SK-N-SH (cell line): ENCODE measurements at regions not wholly inside any gene's neighbourhood (a gene's known extent, or its start where the extent isn't known, plus 50 kb on each side); places are given as distances from the start of the nearest gene placed in this dataset.
A peak's percentile ranks its signal among the peaks of the same experiment; 100 is the strongest.

ENCODE experiments used
- CTCF ChIA-PET: fragments of 300-600, 350-600 bp; formaldehyde crosslinking; extraction: SDS; loops from one replicate; lab custom pipeline; 2021; lab: Yijun Ruan, JAX
- POLR2A ChIA-PET: fragments of 350-600 bp; sonication (Branson Sonifier 250); formaldehyde crosslinking; extraction: SDS; loops from one replicate; lab custom pipeline; 2020; ENCODE audit warnings: antibody characterized with exemption, inconsistent platforms; lab: Yijun Ruan, JAX
- DNase-seq: peaks from one replicate; pipeline ENCODE4 v3.0.0; 2012
- H2AFZ ChIP-seq: fragments of 200-600 bp; sonication (generic); 2 replicates; pipeline ENCODE4 v1.8.1; 2016; ENCODE audit warnings: antibody characterized with exemption, mild to moderate bottlenecking, low read depth
- H3F3A ChIP-seq: fragments of 200-600 bp; sonication (generic); replicated peaks from 2 replicates; pipeline ENCODE3; 2016; ENCODE audit warnings: antibody characterized with exemption, mild to moderate bottlenecking; ENCODE audit not compliant: insufficient read depth
- H3K27ac ChIP-seq, 2 experiments: fragments of 200-500 bp in 1 of 2; fragments of 200-600 bp in 1 of 2; sonication (Bioruptor generic) in 1 of 2; sonication (generic), shearing (Covaris generic) in 1 of 2; 2 replicates each; pipeline versions ENCODE4 v1.5.1 to v1.6.1; 2014 to 2016; ENCODE audit warnings: low read depth in 2 of 2, inconsistent platforms in 1 of 2, low read length in 1 of 2, mild to moderate bottlenecking in 1 of 2, mixed read lengths in 1 of 2
- H3K27me3 ChIP-seq: fragments of 200-600 bp; sonication (generic), shearing (Covaris generic); 2 replicates; pipeline ENCODE4 v1.6.1; 2016; ENCODE audit warnings: mixed run types; ENCODE audit not compliant: insufficient read depth
- H3K36me3 ChIP-seq, 2 experiments: fragments of 200-500 bp in 1 of 2; fragments of 200-600 bp in 1 of 2; sonication (Bioruptor generic) in 1 of 2; sonication (generic) in 1 of 2; replicated peaks in 1 of 2; 2 replicates each; pipeline versions ENCODE3 to v1.5.1; 2014 to 2016; ENCODE audit warnings: low read length in 1 of 2, mild to moderate bottlenecking in 1 of 2; ENCODE audit not compliant: insufficient read depth in 2 of 2, control insufficient read depth in 1 of 2
- H3K4me1 ChIP-seq, 2 experiments: fragments of 200-500 bp in 1 of 2; fragments of 200-600 bp in 1 of 2; sonication (Bioruptor generic) in 1 of 2; sonication (generic), shearing (Covaris generic) in 1 of 2; 2 replicates each; pipeline versions ENCODE4 v1.5.1 to v1.6.1; 2014 to 2016; ENCODE audit warnings: low read depth in 1 of 2, low read length in 1 of 2, mixed run types in 1 of 2; ENCODE audit not compliant: insufficient read depth in 2 of 2, control insufficient read depth in 1 of 2
- H3K4me2 ChIP-seq: fragments of 200-600 bp; sonication (generic), shearing (Covaris generic); 2 replicates; pipeline ENCODE4 v1.6.1; 2017; ENCODE audit warnings: mixed run types
- H3K4me3 ChIP-seq, 2 experiments: fragments of 200-500 bp in 1 of 2; fragments of 200-600 bp in 1 of 2; sonication (Bioruptor generic) in 1 of 2; sonication (generic), shearing (Covaris generic) in 1 of 2; 2 replicates each; pipeline versions ENCODE4 v1.5.1 to v1.8.1; 2014 to 2016; ENCODE audit warnings: low read depth in 2 of 2, inconsistent platforms in 1 of 2, low read length in 1 of 2, mild to moderate bottlenecking in 1 of 2, mixed read lengths in 1 of 2, moderate library complexity in 1 of 2
- H3K79me2 ChIP-seq: fragments of 200-600 bp; sonication (generic); 2 replicates; pipeline ENCODE4 v1.8.1; 2017; ENCODE audit warnings: mild to moderate bottlenecking; ENCODE audit not compliant: insufficient read depth
- H3K9ac ChIP-seq: fragments of 200-600 bp; sonication (generic); 2 replicates; pipeline ENCODE4 v1.6.1; 2017; ENCODE audit warnings: mixed run types
- H3K9me2 ChIP-seq: fragments of 200-600 bp; sonication (generic); 2 replicates; pipeline ENCODE4 v1.6.1; 2017; ENCODE audit warnings: mixed run types
- H3K9me3 ChIP-seq: fragments of 200-600 bp; sonication (generic); 2 replicates; pipeline ENCODE4 v1.6.1; 2017; ENCODE audit warnings: mixed run types, mild to moderate bottlenecking, moderate library complexity
- H4K20me1 ChIP-seq: fragments of 200-600 bp; sonication (generic); 2 replicates; pipeline ENCODE4 v1.6.1; 2017; ENCODE audit warnings: mild to moderate bottlenecking, mixed run types; ENCODE audit not compliant: insufficient read depth
- CHD2 ChIP-seq: fragments of 150-350 bp; IDR thresholded peaks from 2 replicates; pipeline ENCODE4 v1.6.1; 2018; ENCODE audit warnings: low read length; ENCODE audit not compliant: partially characterized antibody
- EP300 ChIP-seq, 2 experiments: IDR thresholded peaks; 2 replicates each; pipeline versions ENCODE4 v1.4.0 to v1.6.1; 2012; ENCODE audit warnings: borderline replicate concordance in 1 of 2, low read depth in 1 of 2, low read length in 1 of 2
- FOSL2 ChIP-seq: IDR thresholded peaks from 2 replicates; pipeline ENCODE4 v1.4.0; 2012; ENCODE audit warnings: low read depth, mild to moderate bottlenecking, moderate library complexity, borderline replicate concordance
- FOXJ3 ChIP-seq: sonication (generic); formaldehyde crosslinking; IDR thresholded peaks from 2 replicates; pipeline ENCODE4 v1.5.1; 2020; ENCODE audit warnings: mild to moderate bottlenecking, missing genetic modification reagents
- GABPA ChIP-seq: IDR thresholded peaks from 2 replicates; pipeline ENCODE4 v1.4.0; 2012; ENCODE audit warnings: low read depth, mild to moderate bottlenecking
- MAX ChIP-seq: IDR thresholded peaks from 2 replicates; pipeline ENCODE4 v1.4.0; 2012; ENCODE audit warnings: low read depth
- MXI1 ChIP-seq: IDR thresholded peaks from 2 replicates; pipeline ENCODE4 v1.6.1; 2012; ENCODE audit warnings: mild to moderate bottlenecking, low read depth, low read length, improper control_type of control experiment
- NFIC ChIP-seq: IDR thresholded peaks from 2 replicates; pipeline ENCODE4 v1.4.0; 2012; ENCODE audit warnings: borderline replicate concordance
- PBX3 ChIP-seq: IDR thresholded peaks from 2 replicates; pipeline ENCODE4; 2012
- RCOR1 ChIP-seq: fragments of 150-350 bp; IDR thresholded peaks from 2 replicates; pipeline ENCODE4 v1.6.1; 2017; ENCODE audit warnings: antibody characterized with exemption, low read length
- RXRA ChIP-seq: IDR thresholded peaks from 2 replicates; pipeline ENCODE4 v1.4.0; 2012; ENCODE audit warnings: low read depth, mild to moderate bottlenecking, borderline replicate concordance
- SIN3A ChIP-seq: IDR thresholded peaks from 2 replicates; pipeline ENCODE4 v1.6.1; 2012; ENCODE audit warnings: low read depth, mild to moderate bottlenecking, low read length, moderate library complexity, borderline replicate concordance
- SMC3 ChIP-seq: IDR thresholded peaks from 2 replicates; pipeline ENCODE4 v1.6.1; 2012; ENCODE audit warnings: low read depth, low read length, improper control_type of control experiment
- TAF1 ChIP-seq: IDR thresholded peaks from 2 replicates; pipeline ENCODE4 v1.6.1; 2012; ENCODE audit warnings: low read depth, mild to moderate bottlenecking, low read length, moderate library complexity, borderline replicate concordance
- TCF12 ChIP-seq: IDR thresholded peaks from 2 replicates; pipeline ENCODE4 v1.4.0; 2012
- ZBTB33 ChIP-seq: IDR thresholded peaks from 2 replicates; pipeline ENCODE4 v1.4.0; 2012; ENCODE audit warnings: low read depth, borderline replicate concordance
- WGBS: methylation state at CpG from one replicate; pipeline ENCODE4 v1.1.6; 2017; ENCODE audit warnings: low lambda C conversion rate; 5-methylcytosine and 5-hydroxymethylcytosine counted together
- TF ChIP-seq, protein P1 (sequence below): IDR thresholded peaks from 2 replicates; pipeline ENCODE4 v1.4.0; 2012; ENCODE audit warnings: low read depth, borderline replicate concordance
- TF ChIP-seq, protein P2 (sequence below): fragments of 150-350 bp; IDR thresholded peaks from 2 replicates; pipeline ENCODE4 v1.6.1; 2016; ENCODE audit warnings: mild to moderate bottlenecking, low read depth, low read length
- TF ChIP-seq, protein P3 (sequence below): fragments of 200-600 bp; sonication (generic); IDR thresholded peaks from 2 replicates; pipeline ENCODE4 v1.6.1; 2017; ENCODE audit warnings: antibody characterized with exemption, mild to moderate bottlenecking, moderate library complexity

DNA sequence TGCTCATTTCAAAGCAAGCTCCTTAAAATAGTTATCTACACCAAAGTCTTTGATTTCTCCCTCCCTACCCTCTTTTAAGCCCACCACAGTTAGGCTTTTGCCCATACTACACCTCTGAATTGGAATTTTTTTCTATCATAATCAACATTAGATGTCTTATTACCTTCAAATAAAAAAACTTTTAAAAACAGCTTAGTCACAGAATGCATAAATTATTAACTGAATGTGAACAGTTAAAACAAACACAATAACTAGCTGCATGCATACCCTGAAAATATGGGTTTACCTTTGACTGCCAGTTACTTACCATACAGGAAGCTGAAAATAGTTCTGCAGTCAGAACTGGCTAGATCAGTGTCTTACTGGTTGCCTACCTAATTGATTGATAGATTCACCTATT, 210.9 kb downstream of the TGFB2 start:
- Histone ChIP-seq H3K36me3 (no peaks in the 10 kb centered on the region), H3K9ac (no peak overlapping the region), H4K20me1 (no peaks in the 10 kb centered on the region), H3K27ac (no peak overlapping the region), H3K9me3 (no peaks in the 10 kb centered on the region), H2AFZ (no peak overlapping the region), H3K4me2 (no peak overlapping the region), H3K4me3 (no peak overlapping the region), H3K9me2 (no peaks in the 10 kb centered on the region), H3K27me3 (no peaks in the 10 kb centered on the region), H3K79me2 (no peaks in the 10 kb centered on the region), H3F3A (no peaks in the 10 kb centered on the region), H3K4me1 (peaks cover 0 to 11% of the 10 kb centered on the region in 2 experiments; a peak in 2 of 4 replicates)
- ChIA-PET POLR2A (no interaction called here), CTCF (no interaction called here)
- no peak for TF ChIP-seq GABPA
- TF ChIP-seq, protein P1, sequence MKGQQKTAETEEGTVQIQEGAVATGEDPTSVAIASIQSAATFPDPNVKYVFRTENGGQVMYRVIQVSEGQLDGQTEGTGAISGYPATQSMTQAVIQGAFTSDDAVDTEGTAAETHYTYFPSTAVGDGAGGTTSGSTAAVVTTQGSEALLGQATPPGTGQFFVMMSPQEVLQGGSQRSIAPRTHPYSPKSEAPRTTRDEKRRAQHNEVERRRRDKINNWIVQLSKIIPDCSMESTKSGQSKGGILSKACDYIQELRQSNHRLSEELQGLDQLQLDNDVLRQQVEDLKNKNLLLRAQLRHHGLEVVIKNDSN: no peak
- no peak for TF ChIP-seq FOSL2
- TF ChIP-seq RCOR1: no peak
- no peak for TF ChIP-seq MAX
- TF ChIP-seq SMC3: no peak
- no peak for TF ChIP-seq CHD2
- TF ChIP-seq, protein P2, sequence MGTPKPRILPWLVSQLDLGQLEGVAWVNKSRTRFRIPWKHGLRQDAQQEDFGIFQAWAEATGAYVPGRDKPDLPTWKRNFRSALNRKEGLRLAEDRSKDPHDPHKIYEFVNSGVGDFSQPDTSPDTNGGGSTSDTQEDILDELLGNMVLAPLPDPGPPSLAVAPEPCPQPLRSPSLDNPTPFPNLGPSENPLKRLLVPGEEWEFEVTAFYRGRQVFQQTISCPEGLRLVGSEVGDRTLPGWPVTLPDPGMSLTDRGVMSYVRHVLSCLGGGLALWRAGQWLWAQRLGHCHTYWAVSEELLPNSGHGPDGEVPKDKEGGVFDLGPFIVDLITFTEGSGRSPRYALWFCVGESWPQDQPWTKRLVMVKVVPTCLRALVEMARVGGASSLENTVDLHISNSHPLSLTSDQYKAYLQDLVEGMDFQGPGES: no peak
- TF ChIP-seq TCF12: no peak
- TF ChIP-seq FOXJ3 (CRISPR knock-in tag): no peak
- TF ChIP-seq NFIC: no peak
- no peak for TF ChIP-seq PBX3
- TF ChIP-seq RXRA: no peak
- no peak for TF ChIP-seq SIN3A
- DNase-seq: no peak

- H3K4me2 ChIP-seq: no peak overlapping the region
- H4K20me1 ChIP-seq: no peaks in the 10 kb centered on the region
- H3K9me3 ChIP-seq: no peaks in the 10 kb centered on the region
- H3K36me3 ChIP-seq: no peaks in the 10 kb centered on the region
- no peaks in the 10 kb centered on the region for H3K79me2 ChIP-seq
- H3K9ac ChIP-seq: no peak overlapping the region
- POLR2A ChIA-PET: no interaction called here
- H3K4me3 ChIP-seq: no peak overlapping the region
- H2AFZ ChIP-seq: no peak overlapping the region
- H3K9me2 ChIP-seq: no peaks in the 10 kb centered on the region
- H3F3A ChIP-seq: no peaks in the 10 kb centered on the region
- CTCF ChIA-PET: interaction anchor here (0.8 kb wide), 1 partner anchor 189 kb away, joined by 3 read pairs; no protein-coding TSS in a partner anchor
- WGBS: 45% methylated on average over 6 of the region's 6 CpGs
- H3K4me1 ChIP-seq: peaks cover 0 to 11% of the 10 kb centered on the region in 2 experiments; a peak in 2 of 4 replicates
- DNase-seq: peak; percentile 72
- H3K27me3 ChIP-seq: no peaks in the 10 kb centered on the region
- H3K27ac ChIP-seq: peak overlapping the region in 1 of 2 experiments; percentile 39; a peak in 2 of 4 replicates
- TF ChIP-seq, protein P1: no peak
- TF ChIP-seq, protein P3, sequence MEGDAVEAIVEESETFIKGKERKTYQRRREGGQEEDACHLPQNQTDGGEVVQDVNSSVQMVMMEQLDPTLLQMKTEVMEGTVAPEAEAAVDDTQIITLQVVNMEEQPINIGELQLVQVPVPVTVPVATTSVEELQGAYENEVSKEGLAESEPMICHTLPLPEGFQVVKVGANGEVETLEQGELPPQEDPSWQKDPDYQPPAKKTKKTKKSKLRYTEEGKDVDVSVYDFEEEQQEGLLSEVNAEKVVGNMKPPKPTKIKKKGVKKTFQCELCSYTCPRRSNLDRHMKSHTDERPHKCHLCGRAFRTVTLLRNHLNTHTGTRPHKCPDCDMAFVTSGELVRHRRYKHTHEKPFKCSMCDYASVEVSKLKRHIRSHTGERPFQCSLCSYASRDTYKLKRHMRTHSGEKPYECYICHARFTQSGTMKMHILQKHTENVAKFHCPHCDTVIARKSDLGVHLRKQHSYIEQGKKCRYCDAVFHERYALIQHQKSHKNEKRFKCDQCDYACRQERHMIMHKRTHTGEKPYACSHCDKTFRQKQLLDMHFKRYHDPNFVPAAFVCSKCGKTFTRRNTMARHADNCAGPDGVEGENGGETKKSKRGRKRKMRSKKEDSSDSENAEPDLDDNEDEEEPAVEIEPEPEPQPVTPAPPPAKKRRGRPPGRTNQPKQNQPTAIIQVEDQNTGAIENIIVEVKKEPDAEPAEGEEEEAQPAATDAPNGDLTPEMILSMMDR: no peak
- peak; percentile 9 to 86; a peak in 2 of 4 replicates for TF ChIP-seq EP300 (IDR thresholded peaks at IDR 0.05; ENCODE audit: borderline replicate concordance in 1 of 2, low read depth in 1 of 2, low read length in 1 of 2)
- no peak for TF ChIP-seq ZBTB33
- TF ChIP-seq TCF12: peak; percentile 55; the same call in 1 of the 2 replicates
- TF ChIP-seq PBX3: 0 out of 2 replicates have a peak, but pooled peaks have one; percentile 10
- TF ChIP-seq TAF1: no peak
- TF ChIP-seq MXI1: peak; percentile 26; the same call in 1 of the 2 replicates
These were observed 212.6 kb downstream of the TGFB2 start for GRCh38 chr1:218557731-218558130.
